Fibroblast of lung (primary cell): ENCODE measurements at regions not wholly inside any gene's neighbourhood (a gene's known extent, or its start where the extent isn't known, plus 50 kb on each side); places are given as distances from the start of the nearest gene placed in this dataset.

Experiments
- CTCF ChIP-seq, 2 donors: IDR thresholded peaks in 1 of 2; conservative IDR thresholded peaks in 1 of 2; 1 replicate in 1 of 2; 2 replicates in 1 of 2; pipeline ENCODE4 v1.5.1; 2011 to 2012; ENCODE audit warnings: low read length in 2 of 2, control low read depth in 1 of 2, inconsistent platforms in 1 of 2, low read depth in 1 of 2, mild to moderate bottlenecking in 1 of 2
- EZH2 ChIP-seq: IDR thresholded peaks from 2 replicates; pipeline ENCODE4 v1.5.1; 2012; ENCODE audit warnings: low read length, control low read depth, mild to moderate bottlenecking; ENCODE audit errors: missing control alignments

GRCh38 chr7:136274636-136275345, 297.6 kb upstream of the MTPN start:
- TF ChIP-seq EZH2 (no peak), CTCF (conservative IDR thresholded peaks at IDR 0.05 in 1 of 2, IDR thresholded peaks at IDR 0.05 in 1 of 2; ENCODE audit: low read depth in 1 of 2, low read length in 2 of 2) (no peak)
